Tongue (tissue), 1 donor: ENCODE measurements at regions not wholly inside any gene's neighbourhood (a gene's known extent, or its start where the extent isn't known, plus 50 kb on each side); places are given as distances from the start of the nearest gene placed in this dataset.
A peak's percentile ranks its signal among the peaks of the same experiment; 100 is the strongest.
"Not testable (repeated sequence)": the region's sequence is repeated elsewhere in the genome, so short reads cannot be mapped to it uniquely, and the experiment has no call there.

Source experiments
- DNase-seq: peaks from one replicate; pipeline ENCODE4 v3.0.0-alpha.2; 2015

DNA sequence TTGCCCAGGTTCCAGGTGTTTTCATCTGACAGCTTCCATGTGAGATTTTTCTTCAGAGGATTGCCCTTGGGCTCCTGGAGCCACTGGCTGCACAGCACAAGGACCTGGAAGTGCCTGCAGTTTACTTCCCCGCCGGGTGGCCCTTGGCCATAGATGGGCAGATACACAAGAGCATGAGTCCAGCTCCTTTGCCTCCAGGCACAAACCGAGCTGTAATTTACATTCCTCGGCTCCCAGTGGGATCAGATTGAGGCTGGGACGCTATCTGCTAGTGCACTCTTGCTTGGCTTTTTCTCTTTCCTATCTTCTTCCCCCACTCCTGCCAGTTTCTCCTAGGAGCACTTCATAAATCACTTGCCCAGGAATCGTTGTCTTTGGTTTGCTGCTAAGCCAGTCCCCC, 85.4 kb upstream of the RALY start:
- DNase-seq, result no peak

DNA sequence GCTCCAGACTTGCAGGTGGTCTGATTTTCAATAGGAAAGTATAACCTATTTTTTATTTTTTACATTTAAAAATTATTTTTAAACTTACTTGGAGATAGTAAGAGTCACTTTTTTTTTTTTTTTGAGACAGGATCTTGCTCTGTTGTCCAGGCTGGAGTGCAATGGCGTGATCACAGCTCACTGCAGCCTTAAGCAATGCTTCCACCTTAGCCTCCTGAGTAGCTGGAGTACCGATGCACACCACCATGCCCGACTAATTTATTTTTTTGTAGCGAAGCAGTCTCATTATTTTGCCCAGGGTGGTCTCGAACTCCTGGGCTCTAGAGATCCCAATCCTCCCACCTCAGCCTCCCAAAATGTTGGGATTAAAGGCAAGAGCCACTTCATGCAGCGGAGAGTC, 84.8 kb upstream of the RALY start:
- no peak for DNase-seq

DNA sequence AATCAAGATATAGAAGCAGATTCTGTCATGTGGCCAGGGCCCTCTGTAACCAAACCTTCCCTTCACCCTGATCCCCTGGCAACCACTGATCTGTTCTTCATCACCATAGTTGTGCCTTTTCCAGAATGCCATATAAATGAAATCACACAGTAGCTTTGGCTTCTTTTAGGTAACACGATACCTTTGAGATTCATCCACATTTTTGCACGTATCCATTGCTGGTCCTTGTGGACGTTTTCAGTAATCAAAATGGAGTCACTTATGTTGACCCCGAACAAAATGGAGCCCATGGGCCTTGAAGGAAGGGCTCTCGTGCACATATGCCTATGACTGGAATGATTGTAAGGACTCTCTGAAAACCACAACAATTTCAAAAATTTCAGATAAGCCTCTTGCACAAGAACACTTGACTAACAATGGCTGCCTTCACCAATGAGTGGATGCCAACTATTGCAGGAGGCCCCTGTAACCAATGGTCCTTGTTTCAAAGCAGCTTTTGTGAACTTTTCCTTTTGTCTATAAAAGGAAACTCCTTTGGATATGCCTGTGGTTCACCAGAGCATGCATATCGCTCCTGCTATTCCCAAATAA, 84.3 kb upstream of the RALY start:
- DNase-seq, result peak; percentile 30

DNA sequence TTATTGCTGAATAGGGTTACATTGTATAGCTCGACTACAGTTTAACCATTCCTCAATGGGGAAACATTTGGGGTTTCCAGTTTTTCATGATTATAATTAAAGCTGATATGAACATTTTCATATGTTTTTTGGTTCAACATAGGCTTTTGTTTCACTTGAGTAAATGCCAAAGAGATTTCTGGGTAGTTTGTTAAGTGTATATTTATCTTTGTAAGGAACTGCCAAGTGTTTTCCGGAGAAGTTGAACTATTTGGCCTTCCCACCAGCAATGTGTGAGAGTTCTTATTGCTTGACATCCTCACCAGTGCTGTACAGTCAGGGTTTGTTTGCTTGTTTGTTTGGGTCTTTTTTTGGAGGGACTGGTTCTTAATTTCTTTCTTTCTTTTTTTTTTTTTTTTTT, 83.7 kb upstream of the RALY start:
- DNase-seq, result peak; percentile 19

DNA sequence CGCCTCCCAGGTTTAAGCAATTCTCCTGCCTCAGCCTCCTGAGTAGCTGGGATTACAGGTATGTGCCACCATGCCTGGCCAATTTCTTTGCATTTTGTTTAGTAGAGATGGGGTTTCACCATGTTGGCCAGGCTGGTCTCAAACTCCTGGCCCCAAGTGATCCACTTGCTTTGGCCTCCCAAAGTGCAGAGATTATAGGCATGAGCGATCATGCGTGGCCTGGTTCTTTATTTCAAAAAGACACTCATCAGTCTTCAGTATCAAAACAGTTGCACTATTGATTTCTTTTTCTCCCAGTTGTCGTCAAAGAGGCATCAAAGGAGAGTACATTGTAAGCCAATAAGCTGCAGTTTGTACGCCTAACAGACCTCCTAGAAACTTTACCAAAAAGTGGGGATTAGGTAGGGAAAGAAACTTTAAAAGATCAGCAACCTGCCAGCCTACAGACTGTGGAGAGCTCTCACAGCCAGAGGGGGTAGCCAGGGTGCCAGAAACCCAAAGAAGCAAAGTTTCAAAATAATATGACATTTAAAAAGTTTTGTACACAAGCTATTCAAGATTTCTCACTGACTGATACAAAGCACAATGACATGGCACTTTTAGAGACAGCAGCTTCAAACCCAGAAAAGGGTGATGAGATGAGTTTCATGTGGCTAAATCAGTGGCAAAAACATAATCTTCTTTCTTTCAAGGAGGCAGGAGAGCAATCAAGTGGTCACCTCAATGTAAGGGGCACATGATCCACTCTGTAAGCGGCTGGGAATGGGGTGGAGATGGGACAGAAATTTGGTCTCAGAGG, 83.0 kb upstream of the RALY start:
- no peak for DNase-seq

DNA sequence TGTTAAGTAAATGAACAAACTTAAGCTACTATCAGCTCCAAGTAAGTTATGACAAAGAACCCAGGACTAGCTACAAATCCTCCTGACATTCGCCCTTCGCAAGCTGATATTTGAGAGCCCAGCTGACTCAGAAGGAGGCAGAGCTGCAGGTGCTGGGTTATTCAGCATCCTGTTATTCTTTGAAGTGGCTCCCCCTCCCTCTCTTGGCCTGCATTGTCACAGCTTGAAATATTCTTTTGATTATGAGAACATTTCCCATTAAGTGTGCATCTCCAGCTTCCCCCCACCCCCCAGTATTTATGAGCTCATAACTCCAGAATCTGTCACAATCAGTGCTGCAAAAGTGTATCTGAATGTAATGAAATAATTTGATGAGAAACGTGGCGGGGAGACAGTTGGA, 78.8 kb upstream of the RALY start:
- DNase-seq, result no peak

DNA sequence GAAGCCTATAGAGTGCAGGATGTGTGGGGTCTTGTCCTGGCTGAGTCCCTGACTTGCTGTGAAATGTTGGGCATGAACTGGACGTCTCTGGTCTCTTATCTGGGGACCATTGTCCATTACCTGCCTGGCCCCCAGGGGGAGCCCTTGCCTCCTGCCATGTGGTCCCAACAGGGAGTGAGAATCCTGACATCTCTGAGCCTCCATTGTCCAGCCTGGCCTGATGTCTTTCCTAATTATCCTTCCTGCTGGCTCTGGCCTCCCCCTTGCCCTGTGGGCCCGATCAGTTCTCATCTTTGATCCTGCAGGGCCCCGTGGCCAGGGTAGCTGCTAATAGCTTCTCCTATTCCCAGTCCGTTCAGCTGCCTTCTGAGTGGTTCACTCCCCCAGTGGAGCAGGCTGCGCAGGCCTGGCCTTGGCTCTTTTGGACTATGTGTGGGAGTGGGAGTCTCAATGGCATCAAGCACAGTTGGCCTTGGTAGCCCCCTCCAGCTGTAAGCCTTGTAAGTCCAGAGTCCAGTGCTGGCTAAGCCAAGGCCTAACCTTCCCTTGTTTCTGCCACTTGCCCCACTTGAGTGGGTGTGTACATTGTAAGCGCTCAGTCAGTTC, 77.9 kb upstream of the RALY start:
- no peak for DNase-seq

DNA sequence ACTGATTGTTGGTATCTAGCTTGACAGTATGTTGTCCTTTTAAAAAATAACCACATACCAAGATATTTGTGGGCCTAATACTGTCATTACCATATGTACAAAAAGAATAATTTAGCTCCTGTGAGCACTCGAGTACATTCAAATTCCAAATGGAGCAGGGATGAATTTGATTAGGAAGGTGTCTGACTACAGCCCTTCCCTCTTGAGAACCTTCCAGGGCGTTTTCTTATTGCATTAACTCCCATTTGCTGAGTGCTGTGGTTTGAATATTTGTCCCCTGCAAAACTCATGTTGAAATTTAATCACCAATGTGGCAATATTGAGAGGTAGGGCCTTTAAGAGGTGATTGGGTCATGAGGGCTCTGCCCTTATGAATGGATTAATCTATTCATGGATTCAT, 76.9 kb upstream of the RALY start:
- DNase-seq, result no peak

DNA sequence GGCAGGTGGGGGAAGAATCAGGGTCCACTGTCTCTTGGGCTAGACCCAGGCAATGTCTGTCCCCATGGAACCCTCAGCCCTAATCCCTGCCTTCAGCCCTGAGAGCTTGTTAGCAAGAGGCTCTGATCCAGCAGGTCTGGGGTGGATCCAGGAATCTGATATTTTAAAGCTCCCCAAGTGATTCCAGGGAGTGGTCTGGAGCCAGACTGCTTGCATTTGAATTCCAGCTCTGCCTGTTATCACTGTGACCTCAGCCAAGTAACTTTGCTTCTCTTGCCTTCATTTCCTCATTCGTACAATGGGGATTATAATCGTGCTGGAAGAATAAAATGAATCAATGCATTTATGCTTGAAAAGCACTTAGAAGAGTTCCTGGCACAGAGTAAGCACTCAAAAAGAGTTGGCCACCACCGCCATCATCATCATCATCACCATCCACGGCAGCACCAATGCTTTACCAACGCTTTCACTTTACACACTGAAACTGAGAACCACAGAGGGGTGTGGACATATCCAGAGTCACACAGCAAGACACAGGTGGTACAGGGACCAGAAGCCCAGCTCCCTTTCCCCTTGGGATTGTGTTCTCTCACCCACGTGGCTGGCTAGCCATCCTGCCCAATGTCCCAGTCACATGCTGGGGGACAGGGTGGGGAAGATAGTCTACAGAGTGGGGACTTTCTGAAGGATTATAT, 75.7 kb upstream of the RALY start:
- DNase-seq, result peak; percentile 16

DNA sequence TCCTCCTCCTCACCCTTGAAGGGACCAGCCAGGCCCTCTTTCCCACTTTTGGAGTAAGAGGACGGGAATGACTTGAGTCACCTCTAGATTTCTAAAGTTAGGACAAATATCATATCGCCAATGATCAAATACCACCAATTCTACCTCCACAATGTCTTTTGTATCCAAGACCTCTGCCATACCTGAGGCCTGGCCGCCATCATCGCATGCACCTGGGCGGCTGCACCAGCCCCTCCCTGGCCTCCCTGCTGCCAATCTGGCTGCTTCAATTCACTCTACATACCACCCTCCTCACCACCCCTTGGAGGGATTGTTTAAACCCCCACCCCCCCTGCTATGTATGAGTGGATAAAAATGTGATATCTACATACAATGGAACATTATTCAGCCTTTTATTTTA, 75.0 kb upstream of the RALY start:
- DNase-seq, result no peak

DNA sequence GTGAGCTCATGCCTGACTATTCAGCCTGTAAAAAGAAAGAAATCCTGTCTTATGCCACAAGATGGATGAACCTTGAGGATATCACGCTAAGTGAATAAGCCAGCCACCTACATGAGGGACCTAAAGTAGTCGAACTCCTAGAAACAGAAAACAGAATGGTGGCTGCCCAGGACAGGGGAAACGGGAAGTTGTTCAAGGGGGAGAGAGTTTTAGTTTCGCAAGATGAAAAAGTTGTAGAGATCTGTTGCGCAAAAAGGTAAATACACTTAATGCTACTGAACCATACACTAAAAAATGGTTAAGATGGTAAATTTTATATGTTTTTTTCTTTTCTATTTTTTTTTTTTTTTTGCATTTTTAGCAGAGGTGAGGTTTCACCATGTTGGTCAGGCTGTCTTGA, 74.1 kb upstream of the RALY start:
- no peak for DNase-seq

DNA sequence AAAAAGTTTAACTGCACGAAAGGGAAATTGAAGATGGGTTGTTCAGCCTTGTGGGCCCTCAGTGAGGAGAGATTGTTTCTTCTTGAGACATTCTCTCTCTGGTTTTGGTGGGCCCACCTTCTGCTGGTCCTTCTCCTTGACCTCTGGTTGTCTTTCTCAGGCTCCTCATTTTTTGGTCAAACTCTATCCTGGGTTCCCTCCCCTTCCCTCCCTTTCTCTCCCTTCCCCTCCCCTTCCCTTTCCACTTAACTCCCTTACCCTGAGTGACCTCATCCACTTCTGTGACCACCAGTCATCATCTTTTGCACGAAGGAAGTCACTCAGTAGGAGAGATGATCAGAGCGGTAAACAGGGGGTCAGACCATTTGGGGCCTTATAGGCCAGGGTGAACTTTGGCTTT, 71.5 kb upstream of the RALY start:
- DNase-seq, result no peak

DNA sequence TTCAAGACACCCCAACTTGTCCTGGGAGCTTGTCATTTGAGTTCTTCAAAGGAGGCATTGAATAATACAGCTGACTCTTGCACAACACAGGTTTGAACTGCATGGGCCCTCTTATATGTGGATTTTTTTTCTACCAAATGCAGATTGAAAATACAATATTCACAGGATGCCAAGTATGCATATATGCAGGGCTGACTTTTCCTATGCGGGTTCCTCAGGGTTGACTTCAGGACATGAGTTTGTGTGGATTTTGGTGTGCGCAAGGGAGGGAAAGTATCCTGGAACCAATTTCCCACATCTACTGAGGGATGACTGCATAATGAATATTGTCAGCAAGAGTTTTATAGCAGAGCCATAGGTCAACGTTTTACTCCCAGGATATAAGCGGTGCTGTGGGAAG, 70.0 kb upstream of the RALY start:
- no peak for DNase-seq

DNA sequence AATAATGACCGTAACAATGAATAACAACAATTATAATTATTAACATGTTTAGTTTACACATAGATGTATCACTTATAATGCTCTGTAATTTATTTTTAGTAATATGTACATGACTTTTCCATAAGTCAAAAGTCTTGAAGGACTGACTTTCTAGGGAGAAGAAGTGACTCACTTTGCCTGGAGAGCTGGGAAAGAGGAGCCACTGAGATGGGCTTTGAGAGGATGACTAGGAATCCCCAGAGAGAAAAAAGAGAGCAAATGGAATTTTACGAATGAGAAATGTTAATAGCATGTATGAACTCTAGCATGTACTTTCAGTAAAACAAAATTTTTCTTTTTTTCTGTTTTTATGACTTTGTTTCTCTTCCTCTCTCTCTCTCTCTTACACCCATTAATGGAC, 67.8 kb upstream of the RALY start:
- no peak for DNase-seq

DNA sequence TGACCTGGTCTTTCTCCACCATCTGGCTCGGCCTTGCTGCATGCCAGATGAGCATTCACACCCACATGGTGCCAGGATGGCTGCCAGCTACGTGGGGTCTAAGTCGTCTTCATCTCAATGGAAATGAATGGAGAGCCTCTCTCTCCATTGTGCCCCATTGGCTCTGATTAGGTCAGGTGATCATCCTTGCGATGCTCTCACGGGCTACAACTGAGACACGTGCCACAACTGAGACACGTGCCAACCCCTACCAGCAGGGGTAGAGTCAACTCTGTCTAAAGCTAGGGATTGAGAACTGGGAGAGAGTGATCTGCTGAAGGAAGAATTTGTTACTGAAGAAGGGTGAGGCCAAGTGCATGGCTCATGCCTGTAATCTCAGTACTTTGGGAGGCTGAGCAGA, 67.3 kb upstream of the RALY start:
- no peak for DNase-seq

DNA sequence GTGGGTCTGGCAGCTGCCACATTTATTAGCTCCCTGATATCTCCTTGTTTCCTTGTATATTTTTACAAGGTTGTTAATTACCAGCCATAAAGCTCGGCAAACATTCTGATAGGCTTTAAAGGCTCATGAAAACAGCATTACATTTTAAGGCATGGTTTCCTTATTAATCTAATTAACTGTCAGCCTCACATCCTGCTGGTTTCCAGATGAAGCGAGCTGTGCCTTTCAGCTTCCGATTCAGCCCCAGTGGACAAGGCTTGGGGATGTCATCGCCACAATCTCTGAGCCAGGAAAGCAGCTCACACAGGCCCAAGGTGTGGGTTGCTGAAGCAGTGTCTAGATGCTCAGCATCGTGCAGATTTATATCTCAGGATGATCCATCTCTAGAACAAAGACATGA, 66.0 kb upstream of the RALY start:
- DNase-seq, result no peak

DNA sequence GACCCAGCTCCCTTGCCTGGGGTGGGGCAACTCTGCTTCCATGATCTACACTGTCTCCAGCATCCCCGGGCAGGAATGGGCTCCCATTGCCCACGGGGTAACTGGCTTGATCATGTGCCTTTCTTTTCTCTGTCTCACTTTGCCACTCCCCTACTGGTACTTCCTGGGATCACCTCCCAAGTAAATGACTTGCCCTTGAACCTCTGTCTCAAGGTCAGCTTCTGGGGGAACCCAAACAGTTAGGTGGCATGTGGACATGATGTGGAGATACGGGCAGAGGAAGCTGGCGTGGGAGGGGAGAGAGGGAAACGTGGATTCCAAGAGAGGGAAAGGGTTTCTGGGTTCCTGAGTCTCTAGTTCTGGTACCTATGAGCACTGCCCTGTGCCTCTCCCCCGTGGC, 63.8 kb upstream of the RALY start:
- no peak for DNase-seq

DNA sequence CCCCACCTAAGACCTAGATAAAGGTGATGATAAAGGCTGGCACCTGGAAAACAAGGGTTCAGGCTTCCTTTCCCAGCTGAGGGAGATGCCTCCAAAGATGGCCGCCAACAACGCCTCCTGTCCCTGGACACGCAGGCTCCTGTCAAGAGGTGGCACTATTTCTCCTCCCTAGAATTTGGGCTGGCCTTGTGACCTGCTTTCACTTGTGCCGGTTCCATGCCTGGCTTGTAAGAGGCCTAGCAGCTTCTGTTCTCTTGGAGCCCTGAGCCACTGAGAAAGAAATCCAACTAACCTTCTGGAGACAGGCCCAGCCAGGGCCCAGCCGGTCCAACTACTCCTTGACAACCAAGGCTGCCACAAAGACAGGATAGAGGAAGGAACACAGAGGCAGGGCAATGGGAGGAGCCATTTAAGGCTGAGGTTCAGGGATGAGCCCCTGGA, 60.2 kb upstream of the RALY start:
- DNase-seq, result peak; percentile 73

DNA sequence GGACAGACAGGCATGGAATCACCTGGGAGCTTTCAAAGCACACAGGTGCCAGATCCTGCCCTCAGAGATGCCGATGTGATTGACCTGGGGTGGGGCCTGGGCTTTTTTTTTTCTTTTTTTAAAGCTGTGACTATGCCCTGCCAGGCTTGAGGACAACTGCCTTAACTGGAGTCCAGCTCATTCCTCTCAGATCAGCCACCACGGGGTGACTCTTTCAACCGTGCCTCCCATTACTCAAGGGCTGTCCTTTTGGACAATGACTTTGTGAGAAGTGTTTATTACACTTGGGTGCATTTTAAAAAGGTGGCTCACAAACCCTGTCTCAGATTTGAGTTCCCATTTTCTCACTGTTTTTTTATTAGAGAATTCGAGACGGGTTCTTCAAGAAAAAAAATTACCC, 57.1 kb upstream of the RALY start:
- no peak for DNase-seq

DNA sequence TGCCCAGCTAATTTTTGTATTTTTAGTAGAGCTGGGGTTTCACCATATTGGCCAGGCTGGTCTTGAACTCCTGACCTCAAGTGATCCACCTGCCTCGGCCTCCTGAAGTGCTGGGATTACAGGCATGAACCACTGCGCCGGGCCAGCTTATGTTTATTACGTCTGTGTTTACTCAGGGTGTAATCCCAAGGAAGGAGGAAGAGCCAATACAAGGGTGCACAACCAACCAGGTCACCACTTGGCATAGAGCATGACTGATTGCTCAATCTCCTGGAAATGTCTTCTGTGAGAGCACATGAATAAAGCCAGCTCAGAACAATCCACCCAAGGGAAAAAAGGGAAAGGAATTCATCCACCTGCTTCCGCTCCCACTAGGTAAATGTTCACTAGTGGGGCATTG, 54.7 kb upstream of the RALY start:
- DNase-seq, result not testable (repeated sequence)

DNA sequence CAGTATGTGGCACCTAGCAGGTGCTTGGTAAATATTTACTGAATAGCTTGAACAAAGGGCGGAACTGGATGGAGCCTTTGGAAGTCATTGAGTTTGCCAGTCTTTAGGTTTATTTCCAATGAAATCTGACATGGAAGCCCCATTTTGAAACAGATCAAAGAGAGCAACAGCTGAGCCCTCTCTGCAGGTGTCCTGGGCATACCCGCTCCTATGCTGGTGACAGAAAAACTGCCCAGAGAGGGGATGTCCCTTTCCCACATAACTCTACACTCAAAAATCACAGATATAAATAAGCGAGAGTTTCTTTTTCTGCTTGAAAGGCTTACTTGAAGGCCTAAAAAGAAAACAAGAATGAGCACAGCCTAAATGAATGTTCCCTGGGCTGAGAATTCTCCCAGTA, 53.0 kb upstream of the RALY start:
- no peak for DNase-seq
